Hematopoietic multipotent progenitor cell (in vitro differentiated cells): ENCODE measurements at regions not wholly inside any gene's neighbourhood (a gene's known extent, or its start where the extent isn't known, plus 50 kb on each side); places are given as distances from the start of the nearest gene placed in this dataset.

Experiments
- DNase-seq, 3 donors: peaks; one replicate each; pipeline ENCODE4 v3.0.0-alpha.2; 2011 to 2015; ENCODE audit warnings: low read depth in 2 of 3, low spot score in 2 of 3

DNA sequence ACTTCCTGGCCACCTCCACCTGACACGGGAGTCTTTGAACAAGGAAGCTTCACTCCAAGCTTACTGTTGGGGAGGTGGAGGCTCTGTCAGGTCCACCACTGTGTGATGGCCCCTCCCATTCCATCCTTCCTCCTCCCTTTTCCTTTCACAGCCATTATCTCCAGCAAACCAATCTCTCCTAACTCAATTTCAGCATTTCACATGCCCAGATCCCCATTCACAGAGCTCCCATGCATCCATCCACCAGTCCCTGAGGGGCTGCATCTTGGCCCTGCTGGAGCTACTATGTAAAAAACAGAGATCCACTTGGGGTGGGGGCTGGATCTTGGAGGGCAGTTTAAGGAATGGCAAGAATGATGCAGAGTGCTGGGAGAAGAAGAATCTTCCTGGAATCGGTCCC, 129.0 kb upstream of the COPS8 start:
- DNase-seq: no peak

- no peak for DNase-seq
These were observed 126.7 kb upstream of the COPS8 start for GRCh38 chr2:236959036-236959435.

GRCh38 chr2:236959876-236960275, 125.8 kb upstream of the COPS8 start:
- no peak for DNase-seq

DNA sequence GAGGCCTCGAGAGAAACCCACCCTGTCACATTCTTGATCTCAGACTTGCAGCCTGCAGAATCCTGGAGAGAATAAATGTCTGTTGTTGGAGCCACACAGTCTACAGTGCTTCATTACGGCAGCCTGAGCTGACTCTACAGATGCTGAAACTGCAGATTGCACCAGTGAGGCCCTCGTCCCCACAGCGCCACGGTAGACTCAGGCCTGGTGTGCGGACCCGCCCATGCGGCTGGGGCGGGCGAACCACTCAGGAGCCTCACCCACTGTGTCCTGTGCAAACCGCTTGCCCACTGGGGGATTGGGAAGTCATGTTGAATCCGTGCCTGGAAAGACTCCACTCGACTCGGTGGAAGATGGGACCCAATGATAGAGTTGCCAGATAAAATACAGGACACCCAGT, 125.2 kb upstream of the COPS8 start:
- no peak for DNase-seq

- no peak for DNase-seq
These were observed 122.9 kb upstream of the COPS8 start for GRCh38 chr2:236962816-236963215.

DNA sequence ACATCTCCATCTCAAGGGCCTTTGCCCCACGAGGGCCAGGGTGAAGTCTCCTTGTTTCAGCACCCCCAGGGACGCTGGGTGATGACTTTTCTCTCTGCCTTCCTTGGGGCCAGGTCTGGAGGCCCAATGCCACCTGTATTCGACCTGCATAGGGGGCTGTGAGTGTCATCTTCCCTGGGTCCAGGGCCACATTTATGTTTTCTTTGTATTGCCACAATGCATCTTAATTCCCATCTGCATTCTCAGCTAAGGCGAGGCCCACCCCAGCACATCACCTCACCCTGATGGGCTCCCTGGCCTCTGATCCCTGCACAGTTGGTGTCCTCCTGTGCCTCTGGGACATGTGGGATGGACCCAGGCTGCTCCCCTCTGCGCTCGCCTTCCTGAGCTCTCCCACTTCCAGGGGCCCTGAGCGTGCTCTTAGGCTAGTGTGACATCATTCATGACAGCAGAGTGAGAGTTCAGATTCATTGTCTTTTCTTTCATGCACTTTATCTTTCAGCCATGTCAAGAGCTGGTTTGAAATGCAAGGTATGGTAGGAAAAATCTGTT, 122.0 kb upstream of the COPS8 start:
- no peak for DNase-seq

DNA sequence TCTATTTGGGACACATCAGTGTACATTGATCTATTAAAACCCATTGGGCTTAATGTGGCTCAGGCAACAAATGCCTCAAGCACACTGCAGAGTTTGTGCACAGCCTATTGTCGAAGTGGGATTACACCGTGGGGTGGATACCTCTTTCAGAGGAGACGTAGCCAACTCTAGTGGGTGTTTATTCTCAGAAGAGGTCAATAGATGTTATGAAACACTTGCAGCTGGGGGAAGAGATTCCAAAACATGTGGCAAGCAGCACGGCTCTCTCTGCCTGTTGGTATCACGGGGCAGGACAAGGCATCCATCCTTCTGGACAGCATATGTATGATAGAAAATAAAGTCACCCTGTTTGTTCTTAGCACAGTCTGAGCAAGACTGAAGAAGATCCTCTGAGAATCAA, 121.4 kb upstream of the COPS8 start:
- DNase-seq: no peak

- no peak for DNase-seq
These were observed 120.5 kb upstream of the COPS8 start for GRCh38 chr2:236965021-236965840.

GRCh38 chr2:236965841-236966096, 119.9 kb upstream of the COPS8 start:
- no peak for DNase-seq

GRCh38 chr2:236967499-236967783, 118.2 kb upstream of the COPS8 start:
- no peak for DNase-seq

- DNase-seq: peak in 1 of 3 donors; percentile 7
These were observed 117.4 kb upstream of the COPS8 start for GRCh38 chr2:236968101-236968879.

- no peak for DNase-seq
These were observed 116.7 kb upstream of the COPS8 start for GRCh38 chr2:236968880-236969534.

DNA sequence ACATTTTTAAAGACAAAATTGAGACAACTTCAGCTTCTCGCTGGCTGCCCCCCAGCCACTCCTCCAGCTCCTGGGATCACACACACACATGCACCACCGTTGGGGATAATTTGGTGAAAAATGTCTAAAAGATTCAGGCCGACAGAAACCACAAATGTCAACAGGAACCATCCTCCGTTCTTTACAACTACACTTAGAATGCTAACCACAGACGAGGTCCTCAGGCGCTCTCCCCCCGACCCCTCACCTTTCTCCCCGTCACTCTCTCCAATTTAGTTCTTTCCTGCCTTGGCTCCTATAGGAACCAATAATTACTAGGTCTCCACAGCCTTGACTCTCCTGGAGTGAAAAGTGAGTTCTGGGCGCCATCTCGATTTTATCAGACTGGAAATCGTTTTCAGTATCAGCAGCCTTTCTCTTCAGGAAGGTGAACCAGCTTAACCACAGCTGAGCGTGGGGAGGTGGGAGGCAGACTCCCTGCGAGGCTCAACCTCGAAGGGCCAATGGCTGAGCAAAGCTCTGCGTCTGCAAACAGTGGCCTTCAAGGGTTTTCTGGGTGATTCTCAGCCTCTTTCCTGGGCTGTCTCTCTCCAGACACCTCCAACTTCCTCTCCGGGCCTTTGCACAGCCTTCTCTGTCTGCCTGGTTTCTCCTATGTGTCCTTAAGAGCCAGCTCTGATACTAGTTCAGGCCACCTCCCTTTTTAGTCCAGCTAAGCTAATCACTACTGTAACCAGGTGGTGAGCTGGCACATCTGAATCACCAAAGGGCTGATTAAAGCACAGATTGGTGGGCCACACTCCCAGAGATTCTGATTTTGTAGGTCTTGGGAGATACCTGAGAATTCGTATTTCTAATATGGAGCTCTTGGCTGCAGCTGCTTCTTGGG, 115.7 kb upstream of the COPS8 start:
- DNase-seq: peak in 1 of 3 donors; percentile 24

- no peak for DNase-seq
These were observed 115.1 kb upstream of the COPS8 start for GRCh38 chr2:236970656-236971010.

GRCh38 chr2:236971131-236971821, 114.4 kb upstream of the COPS8 start:
- no peak for DNase-seq

GRCh38 chr2:236971919-236972381, 113.7 kb upstream of the COPS8 start:
- DNase-seq: no peak

DNA sequence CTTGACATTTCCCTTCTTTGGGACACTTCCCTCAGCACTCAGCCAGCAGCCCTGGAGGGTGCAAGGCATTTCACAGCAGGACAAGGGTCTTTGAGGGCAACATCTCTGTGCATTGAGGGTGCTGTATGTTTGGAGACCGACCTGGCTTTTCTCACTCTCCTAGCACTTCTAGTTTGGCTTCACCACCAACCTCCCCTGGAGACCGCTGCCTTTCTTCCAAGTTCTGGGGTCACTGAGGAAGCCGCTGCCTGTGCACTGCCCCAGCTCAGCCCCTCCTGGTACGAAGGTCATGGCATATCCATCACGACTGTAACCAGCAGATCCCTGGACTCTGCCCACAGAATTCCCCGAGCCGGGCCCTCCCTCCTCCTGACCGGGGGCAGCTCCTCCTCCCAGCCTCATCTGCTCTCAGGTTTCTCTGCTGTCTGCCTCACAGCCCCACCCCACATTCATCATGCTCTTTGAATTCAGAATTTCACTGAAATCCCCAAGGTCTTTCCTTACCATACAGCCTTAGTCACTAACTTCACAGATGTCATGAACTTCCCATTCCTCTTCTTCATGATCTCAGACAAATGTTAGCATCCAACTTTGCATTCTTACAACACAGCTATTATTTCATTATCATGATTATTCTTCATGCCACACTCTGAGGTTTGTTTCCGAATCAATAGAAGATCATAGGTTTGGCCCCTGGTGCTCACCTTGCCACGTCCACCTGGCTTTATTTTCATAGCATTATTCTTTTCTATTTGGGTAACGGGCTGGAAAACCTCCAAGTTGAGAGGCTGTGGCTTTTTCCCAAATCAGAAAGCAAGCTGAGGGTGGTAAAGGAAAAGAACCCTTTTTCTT, 113.0 kb upstream of the COPS8 start:
- no peak for DNase-seq

- no peak for DNase-seq
These were observed 112.2 kb upstream of the COPS8 start for GRCh38 chr2:236973343-236973980.

DNA sequence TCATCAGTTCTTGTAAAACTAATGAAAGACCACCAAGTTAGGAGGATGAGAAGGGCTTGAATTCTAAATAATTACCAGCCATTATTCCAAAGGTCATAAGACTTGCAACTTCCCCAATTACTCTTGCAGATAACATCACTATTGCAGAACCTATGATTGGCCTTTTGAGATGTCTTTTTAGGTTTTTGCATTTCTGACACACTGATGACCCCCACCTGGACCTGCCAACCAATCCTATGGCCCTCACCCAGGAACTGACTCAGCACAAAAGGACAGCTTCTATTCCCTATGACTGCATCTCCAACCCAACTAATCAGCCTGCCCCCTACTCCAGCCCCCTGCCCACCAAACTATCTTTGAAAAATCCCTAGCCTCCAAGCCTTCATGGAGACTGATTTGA, 111.5 kb upstream of the COPS8 start:
- DNase-seq: no peak
